RWPE2 (cell line): ENCODE measurements at regions not wholly inside any gene's neighbourhood (a gene's known extent, or its start where the extent isn't known, plus 50 kb on each side); places are given as distances from the start of the nearest gene placed in this dataset.

Experiments used
- ATAC-seq: fragments of 200-7000 bp; cut with Tn5 transposase; 3 replicates; pipeline ENCODE4 v1.9.1; 2021; ENCODE audit warnings: low read depth
- DNase-seq: peaks from one replicate; pipeline ENCODE4 v3.0.0-alpha.2; 2020; ENCODE audit warnings: low spot score
- H3K27ac ChIP-seq: fragments of 450-650 bp; 2 replicates; pipeline ENCODE4 v1.5.1; 2017; ENCODE audit warnings: mild to moderate bottlenecking; ENCODE audit not compliant: poor library complexity, severe bottlenecking
- H3K27me3 ChIP-seq: fragments of 250-450 bp; sonication (Bioruptor Pico); 2 replicates; pipeline ENCODE4 v1.5.1; 2021; ENCODE audit warnings: mild to moderate bottlenecking, moderate library complexity; ENCODE audit not compliant: insufficient read depth, poor library complexity, severe bottlenecking
- H3K36me3 ChIP-seq: fragments of 250-450 bp; sonication (Bioruptor Pico); 2 replicates; pipeline ENCODE4 v1.5.1; 2020; ENCODE audit warnings: low read depth, mild to moderate bottlenecking, moderate library complexity
- H3K4me1 ChIP-seq: fragments of 250-450 bp; sonication (Bioruptor Pico); 2 replicates; pipeline ENCODE4 v1.5.1; 2021; ENCODE audit warnings: mild to moderate bottlenecking, moderate library complexity; ENCODE audit not compliant: insufficient read depth, poor library complexity, severe bottlenecking
- H3K4me3 ChIP-seq: fragments of 250-450 bp; sonication (Bioruptor Pico); 2 replicates; pipeline ENCODE4 v1.5.1; 2021; ENCODE audit warnings: mild to moderate bottlenecking, moderate library complexity; ENCODE audit not compliant: severe bottlenecking
- H3K9me3 ChIP-seq: fragments of 250-450 bp; sonication (Bioruptor Pico); 2 replicates; pipeline ENCODE4 v1.5.1; 2021; ENCODE audit warnings: mild to moderate bottlenecking, moderate library complexity; ENCODE audit not compliant: severe bottlenecking
- TF ChIP-seq, protein P1 (sequence below): fragments of 450-650 bp; IDR thresholded peaks from one replicate; pipeline ENCODE4 v1.5.1; 2017; ENCODE audit warnings: mild to moderate bottlenecking, moderate library complexity; ENCODE audit not compliant: poor library complexity, severe bottlenecking

DNA sequence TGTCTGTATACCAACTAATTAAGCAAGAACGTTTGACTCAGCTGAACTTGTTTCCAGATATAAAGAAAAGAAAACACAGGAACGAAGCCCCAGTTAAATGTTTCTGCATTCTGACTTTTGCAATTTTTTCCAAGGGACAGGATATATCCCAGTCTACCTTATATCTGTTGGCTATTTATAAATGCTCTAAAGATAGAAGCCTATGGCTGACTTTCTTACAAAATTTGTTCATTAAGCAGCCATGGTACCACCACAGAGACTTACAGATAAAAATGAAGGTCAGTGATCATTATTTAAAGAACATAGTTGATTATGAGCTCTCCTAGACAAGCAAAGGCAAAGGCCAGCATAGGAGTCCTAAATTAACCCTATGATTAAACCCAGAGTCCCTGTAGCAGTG lies 462.7 kb upstream of the SPHKAP start:
- no peak for DNase-seq

DNA sequence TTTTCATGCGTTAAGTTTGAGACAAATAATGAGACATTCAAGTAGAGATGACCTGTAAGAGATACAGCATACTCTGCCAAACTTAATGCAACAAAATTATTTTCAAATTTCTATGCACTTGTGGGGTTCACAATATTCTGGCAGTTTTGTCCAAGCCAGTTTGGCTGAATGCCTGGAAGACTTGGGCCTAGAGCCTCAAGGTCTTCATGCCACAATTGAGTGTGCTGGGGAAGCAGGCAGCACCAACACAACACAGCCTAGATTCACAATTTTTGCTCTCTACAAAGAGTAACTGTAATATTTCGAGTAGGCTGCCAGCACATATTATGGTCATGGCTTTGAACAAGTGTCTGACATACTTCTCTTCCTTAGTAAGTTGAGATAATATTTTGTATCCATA lies 461.4 kb upstream of the SPHKAP start:
- H3K4me3 ChIP-seq: no peak overlapping the region
- DNase-seq (no peak), ATAC-seq (no peak)
- no peak overlapping the region for H3K27ac ChIP-seq
- TF ChIP-seq, protein P1, sequence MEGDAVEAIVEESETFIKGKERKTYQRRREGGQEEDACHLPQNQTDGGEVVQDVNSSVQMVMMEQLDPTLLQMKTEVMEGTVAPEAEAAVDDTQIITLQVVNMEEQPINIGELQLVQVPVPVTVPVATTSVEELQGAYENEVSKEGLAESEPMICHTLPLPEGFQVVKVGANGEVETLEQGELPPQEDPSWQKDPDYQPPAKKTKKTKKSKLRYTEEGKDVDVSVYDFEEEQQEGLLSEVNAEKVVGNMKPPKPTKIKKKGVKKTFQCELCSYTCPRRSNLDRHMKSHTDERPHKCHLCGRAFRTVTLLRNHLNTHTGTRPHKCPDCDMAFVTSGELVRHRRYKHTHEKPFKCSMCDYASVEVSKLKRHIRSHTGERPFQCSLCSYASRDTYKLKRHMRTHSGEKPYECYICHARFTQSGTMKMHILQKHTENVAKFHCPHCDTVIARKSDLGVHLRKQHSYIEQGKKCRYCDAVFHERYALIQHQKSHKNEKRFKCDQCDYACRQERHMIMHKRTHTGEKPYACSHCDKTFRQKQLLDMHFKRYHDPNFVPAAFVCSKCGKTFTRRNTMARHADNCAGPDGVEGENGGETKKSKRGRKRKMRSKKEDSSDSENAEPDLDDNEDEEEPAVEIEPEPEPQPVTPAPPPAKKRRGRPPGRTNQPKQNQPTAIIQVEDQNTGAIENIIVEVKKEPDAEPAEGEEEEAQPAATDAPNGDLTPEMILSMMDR: no peak
- no peaks in the 10 kb centered on the region for H3K27me3 ChIP-seq
- H3K4me1 ChIP-seq: no peaks in the 10 kb centered on the region
- H3K36me3 ChIP-seq: no peaks in the 10 kb centered on the region
- H3K9me3 ChIP-seq: no peaks in the 10 kb centered on the region

More for the DNA sequence above, 462.7 kb upstream of the SPHKAP start:
- Histone ChIP-seq H3K4me3 (no peak overlapping the region), H3K9me3 (no peaks in the 10 kb centered on the region), H3K27me3 (no peaks in the 10 kb centered on the region), H3K27ac (no peak overlapping the region), H3K4me1 (no peaks in the 10 kb centered on the region), H3K36me3 (no peaks in the 10 kb centered on the region)
- no peak for ATAC-seq
- TF ChIP-seq, protein P1: no peak

DNA sequence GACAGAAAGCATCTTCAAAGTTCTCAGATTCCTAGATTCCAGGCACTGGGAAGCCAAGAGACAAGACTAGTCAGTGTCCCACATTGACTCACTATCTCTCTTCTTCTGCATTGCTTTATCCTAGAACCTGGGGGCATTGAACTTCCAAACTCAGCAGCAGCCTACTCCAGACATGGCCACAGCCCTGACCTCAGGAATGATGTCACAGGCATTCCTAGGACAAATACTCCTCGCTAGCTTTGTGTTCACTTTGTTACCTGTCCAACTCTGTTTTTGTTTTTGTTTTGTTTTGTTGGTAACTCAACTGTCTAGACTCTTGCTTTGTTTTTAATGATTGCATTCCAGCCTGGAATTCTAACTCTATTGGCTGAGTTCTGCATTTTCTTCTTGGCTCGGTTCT lies 449.3 kb upstream of the SPHKAP start:
- H3K4me1 ChIP-seq: no peaks in the 10 kb centered on the region
- H3K36me3 ChIP-seq: no peaks in the 10 kb centered on the region
- H3K9me3 ChIP-seq: no peaks in the 10 kb centered on the region
- H3K4me3 ChIP-seq: no peak overlapping the region
- TF ChIP-seq, protein P1: no peak
- ATAC-seq (no peak), DNase-seq (no peak)
- no peak overlapping the region for H3K27ac ChIP-seq
- H3K27me3 ChIP-seq: no peaks in the 10 kb centered on the region

DNA sequence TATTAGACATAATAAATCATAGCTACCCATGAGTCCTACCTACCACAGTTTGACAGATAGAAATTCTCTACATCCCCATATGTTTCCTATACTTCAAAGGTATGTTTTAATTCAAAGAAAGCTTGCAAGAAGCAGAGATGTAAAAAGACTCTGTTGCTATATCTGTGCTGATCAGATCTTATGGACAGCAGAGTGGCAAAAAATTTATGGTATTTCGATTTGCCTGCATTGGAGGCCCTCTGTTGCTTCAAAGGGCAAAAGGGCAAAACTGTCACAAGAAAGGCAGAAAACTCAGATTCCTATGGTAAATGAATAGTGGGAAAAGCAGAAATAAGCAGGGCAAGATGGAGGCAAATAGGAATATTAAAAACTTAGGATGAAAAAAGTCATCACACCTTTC lies 447.8 kb upstream of the SPHKAP start:
- no peak overlapping the region for H3K4me3 ChIP-seq
- no peaks in the 10 kb centered on the region for H3K36me3 ChIP-seq
- no peaks in the 10 kb centered on the region for H3K27me3 ChIP-seq
- ATAC-seq (no peak), DNase-seq (no peak)
- no peaks in the 10 kb centered on the region for H3K9me3 ChIP-seq
- H3K4me1 ChIP-seq: no peaks in the 10 kb centered on the region
- TF ChIP-seq, protein P1: no peak
- no peak overlapping the region for H3K27ac ChIP-seq

DNA sequence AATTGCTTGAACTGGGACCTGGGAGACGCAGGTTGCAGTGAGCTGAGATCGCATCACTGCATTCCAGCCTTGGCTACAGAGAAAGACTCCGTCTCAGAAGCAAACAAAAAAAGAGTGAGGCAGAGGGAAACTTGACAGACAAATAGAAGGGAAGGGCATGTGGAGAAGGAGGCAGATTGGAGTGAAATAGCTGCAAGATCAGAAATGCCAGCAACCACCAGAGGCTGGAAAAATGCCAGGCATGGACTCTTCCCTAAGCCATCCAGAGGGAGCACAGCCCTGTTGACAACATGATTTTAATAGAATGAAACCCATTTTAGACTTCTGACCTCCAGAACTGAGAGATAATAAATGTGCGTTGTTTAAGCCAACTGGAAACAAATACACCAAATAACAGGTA lies 447.2 kb upstream of the SPHKAP start:
- ATAC-seq: no peak
- H3K36me3 ChIP-seq: no peaks in the 10 kb centered on the region
- H3K27ac ChIP-seq: no peak overlapping the region
- H3K4me3 ChIP-seq: no peak overlapping the region
- no peak for DNase-seq
- no peaks in the 10 kb centered on the region for H3K4me1 ChIP-seq
- TF ChIP-seq, protein P1: no peak
- no peaks in the 10 kb centered on the region for H3K9me3 ChIP-seq
- H3K27me3 ChIP-seq: no peaks in the 10 kb centered on the region
